GM18873 (cell line): ENCODE measurements at regions not wholly inside any gene's neighbourhood (a gene's known extent, or its start where the extent isn't known, plus 50 kb on each side); places are given as distances from the start of the nearest gene placed in this dataset.
"Not testable (repeated sequence)": the region's sequence is repeated elsewhere in the genome, so short reads cannot be mapped to it uniquely, and the experiment has no call there.

Experiments used
- ATAC-seq: cut with Tn5 transposase; IDR thresholded peaks from one replicate; pipeline ENCODE4 v1.9.1; 2021; ENCODE audit warnings: mild to moderate bottlenecking, moderate library complexity, moderate number of reproducible peaks; ENCODE audit not compliant: unreplicated experiment, low FRiP score

- ATAC-seq: not testable (repeated sequence)
These were observed 85.2 kb downstream of the MRPL57 start for GRCh38 chr13:21261487-21262216.

GRCh38 chr13:21263909-21264308, 87.5 kb downstream of the MRPL57 start:
- ATAC-seq: not testable (repeated sequence)

- not testable (repeated sequence) for ATAC-seq
These were observed 92.0 kb downstream of the MRPL57 start for GRCh38 chr13:21268485-21268884.

- ATAC-seq: not testable (repeated sequence)
These were observed 96.0 kb downstream of the MRPL57 start for GRCh38 chr13:21272439-21272838.

- not testable (repeated sequence) for ATAC-seq
These were observed 98.0 kb downstream of the MRPL57 start for GRCh38 chr13:21274457-21274856.

- ATAC-seq: no peak
These were observed 105.6 kb downstream of the MRPL57 start for GRCh38 chr13:21282065-21282464.

GRCh38 chr13:21287331-21287907, 111.0 kb downstream of the MRPL57 start:
- no peak for ATAC-seq

- no peak for ATAC-seq
These were observed 113.0 kb downstream of the MRPL57 start for GRCh38 chr13:21289475-21289874.

GRCh38 chr13:21290442-21291002, 114.1 kb downstream of the MRPL57 start:
- not testable (repeated sequence) for ATAC-seq

- no peak for ATAC-seq
These were observed 115.4 kb downstream of the MRPL57 start for GRCh38 chr13:21291840-21292239.

- ATAC-seq: not testable (repeated sequence)
These were observed 120.5 kb downstream of the MRPL57 start for GRCh38 chr13:21296991-21297390.

GRCh38 chr13:21297447-21297846, 121.0 kb downstream of the MRPL57 start:
- ATAC-seq: no peak

- peak; percentile 90 for ATAC-seq
These were observed 121.7 kb downstream of the MRPL57 start for GRCh38 chr13:21297914-21298831.

- ATAC-seq: no peak
These were observed 127.8 kb downstream of the MRPL57 start for GRCh38 chr13:21304256-21304655.

GRCh38 chr13:21306300-21307073, 130.0 kb downstream of the MRPL57 start:
- ATAC-seq: not testable (repeated sequence)

- ATAC-seq: not testable (repeated sequence)
These were observed 130.7 kb downstream of the MRPL57 start for GRCh38 chr13:21307158-21307557.

- ATAC-seq: no peak
These were observed 132.4 kb downstream of the MRPL57 start for GRCh38 chr13:21308906-21309305.

- no peak for ATAC-seq
These were observed 133.2 kb downstream of the MRPL57 start for GRCh38 chr13:21309542-21310172.

- no peak for ATAC-seq
These were observed 133.8 kb downstream of the MRPL57 start for GRCh38 chr13:21310220-21310619.
